K562 (cell line): ENCODE measurements at regions not wholly inside any gene's neighbourhood (a gene's known extent, or its start where the extent isn't known, plus 50 kb on each side); places are given as distances from the start of the nearest gene placed in this dataset.

Source experiments
- CEBPB ChIP-seq: fragments of 450-650 bp; IDR thresholded peaks from 2 replicates; pipeline ENCODE4 v1.6.1; 2016; ENCODE audit warnings: missing genetic modification characterization, missing compliant biosample characterization
- DDX20 ChIP-seq: fragments of 450-650 bp; IDR thresholded peaks from 2 replicates; pipeline ENCODE4 v1.6.1; 2016; ENCODE audit warnings: missing genetic modification characterization, low read depth, mild to moderate bottlenecking, missing compliant biosample characterization, moderate library complexity
- GTF2F1 ChIP-seq: IDR thresholded peaks from 2 replicates; pipeline ENCODE4 v1.6.1; 2011; ENCODE audit warnings: low read depth, low read length, improper control_type of control experiment
- MCM7 ChIP-seq, 2 experiments: fragments of 450-650 bp; IDR thresholded peaks; 2 replicates each; pipeline ENCODE4 v1.6.1; 2016 to 2018
- NFIC ChIP-seq: fragments of 450-650 bp; IDR thresholded peaks from 2 replicates; pipeline ENCODE4 v1.6.1; 2017; ENCODE audit warnings: mild to moderate bottlenecking, inconsistent platforms
- SMARCA4 ChIP-seq: fragments of 450-650 bp; IDR thresholded peaks from 2 replicates; pipeline ENCODE4 v1.6.1; 2016
- TAF1 ChIP-seq: IDR thresholded peaks from 2 replicates; pipeline ENCODE4 v1.6.1; 2011; ENCODE audit warnings: mild to moderate bottlenecking, low read length, moderate library complexity; ENCODE audit not compliant: insufficient read depth, control insufficient read depth, severe bottlenecking; ENCODE audit errors: extremely low read depth
- ZFP36 ChIP-seq: fragments of 150-350 bp; IDR thresholded peaks from 2 replicates; pipeline ENCODE4 v1.6.1; 2018; ENCODE audit warnings: low read length, low read depth; ENCODE audit not compliant: partially characterized antibody
- ZNF408 ChIP-seq: fragments of 250-450 bp; sonication (Bioruptor Pico); IDR thresholded peaks from 2 replicates; pipeline ENCODE4 v1.4.0; 2020; ENCODE audit warnings: low read depth, mild to moderate bottlenecking, moderate library complexity
- ZNF699 ChIP-seq: fragments of 250-450 bp; sonication (Bioruptor Pico); IDR thresholded peaks from 2 replicates; pipeline ENCODE4 v1.8.0; 2021; ENCODE audit warnings: mild to moderate bottlenecking, moderate library complexity; ENCODE audit not compliant: insufficient replicate concordance
- ZNF707 ChIP-seq: fragments of 250-450 bp; sonication (Bioruptor Pico); conservative IDR thresholded peaks from 2 replicates; pipeline ENCODE4 v1.8.0; 2022; ENCODE audit warnings: inconsistent platforms, mild to moderate bottlenecking, moderate library complexity
- ZNF764 ChIP-seq: fragments of 250-450 bp; sonication (Bioruptor Pico); IDR thresholded peaks from 2 replicates; pipeline ENCODE4 v1.4.0; 2020; ENCODE audit warnings: low read depth, mild to moderate bottlenecking, moderate library complexity
- ZNF77 ChIP-seq: fragments of 250-450 bp; sonication (Bioruptor Pico); IDR thresholded peaks from 2 replicates; pipeline ENCODE4 v1.5.0; 2020
- ZNF780A ChIP-seq: fragments of 250-450 bp; sonication (Bioruptor Pico); IDR thresholded peaks from 2 replicates; pipeline ENCODE4 v1.5.0; 2021; ENCODE audit warnings: mild to moderate bottlenecking
- ZSCAN32 ChIP-seq: fragments of 450-650 bp; formaldehyde crosslinking; IDR thresholded peaks from 2 replicates; pipeline ENCODE4 v1.4.0; 2020; ENCODE audit warnings: mild to moderate bottlenecking, moderate library complexity
- TF ChIP-seq, protein P1 (sequence below): fragments of 150-350 bp; conservative IDR thresholded peaks from 2 replicates; pipeline ENCODE4 v1.6.1; 2014; ENCODE audit warnings: low read length
- TF ChIP-seq, protein P2 (sequence below): fragments of 450-650 bp; IDR thresholded peaks from 2 replicates; pipeline ENCODE4 v1.6.1; 2018; ENCODE audit not compliant: partially characterized antibody
- TF ChIP-seq, protein P3 (sequence below): fragments of 250-450 bp; sonication (Bioruptor Pico); IDR thresholded peaks from 2 replicates; pipeline ENCODE4 v1.5.0; 2021
- TF ChIP-seq, protein P4 (sequence below), 2 experiments: fragments of 200-800 bp in 1 of 2; sonication (Bioruptor generic) in 1 of 2; sonication (generic) in 1 of 2; formaldehyde crosslinking in 1 of 2; IDR thresholded peaks in 1 of 2; conservative IDR thresholded peaks in 1 of 2; 2 replicates each; pipeline versions ENCODE4 v1.5.0 to v1.6.1; 2016 to 2020; ENCODE audit warnings: missing compliant biosample characterization in 1 of 2, missing genetic modification characterization in 1 of 2, missing genetic modification reagents in 1 of 2

DNA sequence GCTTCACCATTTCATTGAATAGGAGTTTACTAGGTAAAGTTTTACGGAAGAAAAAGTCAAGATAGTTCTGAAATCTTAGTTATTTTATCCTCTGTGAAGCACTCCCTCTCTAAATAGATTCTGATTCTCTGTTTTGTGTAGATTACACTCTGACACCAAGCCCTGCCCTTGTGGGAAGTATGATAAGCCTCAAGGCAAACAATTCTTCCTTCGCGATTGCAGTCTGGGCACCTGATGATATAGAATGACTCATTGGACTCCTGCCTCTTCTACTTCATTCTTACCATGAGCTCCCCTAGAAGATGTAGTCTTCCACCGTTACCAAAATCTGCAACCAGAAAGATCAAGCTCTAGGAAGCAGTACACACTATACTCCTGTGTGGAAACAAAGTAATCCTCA is 626.9 kb upstream of the PTGER4 start (continued):
- TF ChIP-seq, protein P1, sequence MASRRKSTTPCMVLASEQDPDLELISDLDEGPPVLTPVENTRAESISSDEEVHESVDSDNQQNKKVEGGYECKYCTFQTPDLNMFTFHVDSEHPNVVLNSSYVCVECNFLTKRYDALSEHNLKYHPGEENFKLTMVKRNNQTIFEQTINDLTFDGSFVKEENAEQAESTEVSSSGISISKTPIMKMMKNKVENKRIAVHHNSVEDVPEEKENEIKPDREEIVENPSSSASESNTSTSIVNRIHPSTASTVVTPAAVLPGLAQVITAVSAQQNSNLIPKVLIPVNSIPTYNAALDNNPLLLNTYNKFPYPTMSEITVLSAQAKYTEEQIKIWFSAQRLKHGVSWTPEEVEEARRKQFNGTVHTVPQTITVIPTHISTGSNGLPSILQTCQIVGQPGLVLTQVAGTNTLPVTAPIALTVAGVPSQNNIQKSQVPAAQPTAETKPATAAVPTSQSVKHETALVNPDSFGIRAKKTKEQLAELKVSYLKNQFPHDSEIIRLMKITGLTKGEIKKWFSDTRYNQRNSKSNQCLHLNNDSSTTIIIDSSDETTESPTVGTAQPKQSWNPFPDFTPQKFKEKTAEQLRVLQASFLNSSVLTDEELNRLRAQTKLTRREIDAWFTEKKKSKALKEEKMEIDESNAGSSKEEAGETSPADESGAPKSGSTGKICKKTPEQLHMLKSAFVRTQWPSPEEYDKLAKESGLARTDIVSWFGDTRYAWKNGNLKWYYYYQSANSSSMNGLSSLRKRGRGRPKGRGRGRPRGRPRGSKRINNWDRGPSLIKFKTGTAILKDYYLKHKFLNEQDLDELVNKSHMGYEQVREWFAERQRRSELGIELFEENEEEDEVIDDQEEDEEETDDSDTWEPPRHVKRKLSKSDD, result no peak
- TF ChIP-seq, protein P2, sequence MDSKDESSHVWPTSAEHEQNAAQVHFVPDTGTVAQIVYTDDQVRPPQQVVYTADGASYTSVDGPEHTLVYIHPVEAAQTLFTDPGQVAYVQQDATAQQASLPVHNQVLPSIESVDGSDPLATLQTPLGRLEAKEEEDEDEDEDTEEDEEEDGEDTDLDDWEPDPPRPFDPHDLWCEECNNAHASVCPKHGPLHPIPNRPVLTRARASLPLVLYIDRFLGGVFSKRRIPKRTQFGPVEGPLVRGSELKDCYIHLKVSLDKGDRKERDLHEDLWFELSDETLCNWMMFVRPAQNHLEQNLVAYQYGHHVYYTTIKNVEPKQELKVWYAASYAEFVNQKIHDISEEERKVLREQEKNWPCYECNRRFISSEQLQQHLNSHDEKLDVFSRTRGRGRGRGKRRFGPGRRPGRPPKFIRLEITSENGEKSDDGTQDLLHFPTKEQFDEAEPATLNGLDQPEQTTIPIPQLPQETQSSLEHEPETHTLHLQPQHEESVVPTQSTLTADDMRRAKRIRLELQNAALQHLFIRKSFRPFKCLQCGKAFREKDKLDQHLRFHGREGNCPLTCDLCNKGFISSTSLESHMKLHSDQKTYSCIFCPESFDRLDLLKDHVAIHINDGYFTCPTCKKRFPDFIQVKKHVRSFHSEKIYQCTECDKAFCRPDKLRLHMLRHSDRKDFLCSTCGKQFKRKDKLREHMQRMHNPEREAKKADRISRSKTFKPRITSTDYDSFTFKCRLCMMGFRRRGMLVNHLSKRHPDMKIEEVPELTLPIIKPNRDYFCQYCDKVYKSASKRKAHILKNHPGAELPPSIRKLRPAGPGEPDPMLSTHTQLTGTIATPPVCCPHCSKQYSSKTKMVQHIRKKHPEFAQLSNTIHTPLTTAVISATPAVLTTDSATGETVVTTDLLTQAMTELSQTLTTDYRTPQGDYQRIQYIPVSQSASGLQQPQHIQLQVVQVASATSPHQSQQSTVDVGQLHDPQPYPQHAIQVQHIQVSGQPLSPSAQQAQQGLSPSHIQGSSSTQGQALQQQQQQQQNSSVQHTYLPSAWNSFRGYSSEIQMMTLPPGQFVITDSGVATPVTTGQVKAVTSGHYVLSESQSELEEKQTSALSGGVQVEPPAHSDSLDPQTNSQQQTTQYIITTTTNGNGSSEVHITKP, result no peak
- TF ChIP-seq, protein P3, sequence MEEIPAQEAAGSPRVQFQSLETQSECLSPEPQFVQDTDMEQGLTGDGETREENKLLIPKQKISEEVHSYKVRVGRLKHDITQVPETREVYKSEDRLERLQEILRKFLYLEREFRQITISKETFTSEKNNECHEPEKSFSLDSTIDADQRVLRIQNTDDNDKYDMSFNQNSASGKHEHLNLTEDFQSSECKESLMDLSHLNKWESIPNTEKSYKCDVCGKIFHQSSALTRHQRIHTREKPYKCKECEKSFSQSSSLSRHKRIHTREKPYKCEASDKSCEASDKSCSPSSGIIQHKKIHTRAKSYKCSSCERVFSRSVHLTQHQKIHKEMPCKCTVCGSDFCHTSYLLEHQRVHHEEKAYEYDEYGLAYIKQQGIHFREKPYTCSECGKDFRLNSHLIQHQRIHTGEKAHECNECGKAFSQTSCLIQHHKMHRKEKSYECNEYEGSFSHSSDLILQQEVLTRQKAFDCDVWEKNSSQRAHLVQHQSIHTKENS, result no peak
- TF ChIP-seq SMARCA4, result 0 out of 2 replicates have a peak, but pooled peaks have one; percentile 16
- TF ChIP-seq ZNF408 (CRISPR knock-in tag), result no peak
- no peak for TF ChIP-seq TAF1
- no peak for TF ChIP-seq ZNF77 (CRISPR knock-in tag)
- no peak for TF ChIP-seq ZSCAN32
- TF ChIP-seq NFIC, result peak; percentile 52; the same call in 1 of the 2 replicates
- no peak for TF ChIP-seq CEBPB (tag)
- no peak for TF ChIP-seq ZNF764 (CRISPR knock-in tag)
- no peak for TF ChIP-seq ZFP36
- TF ChIP-seq ZNF699, result no peak
- no peak for TF ChIP-seq ZNF780A
- TF ChIP-seq, protein P4, sequence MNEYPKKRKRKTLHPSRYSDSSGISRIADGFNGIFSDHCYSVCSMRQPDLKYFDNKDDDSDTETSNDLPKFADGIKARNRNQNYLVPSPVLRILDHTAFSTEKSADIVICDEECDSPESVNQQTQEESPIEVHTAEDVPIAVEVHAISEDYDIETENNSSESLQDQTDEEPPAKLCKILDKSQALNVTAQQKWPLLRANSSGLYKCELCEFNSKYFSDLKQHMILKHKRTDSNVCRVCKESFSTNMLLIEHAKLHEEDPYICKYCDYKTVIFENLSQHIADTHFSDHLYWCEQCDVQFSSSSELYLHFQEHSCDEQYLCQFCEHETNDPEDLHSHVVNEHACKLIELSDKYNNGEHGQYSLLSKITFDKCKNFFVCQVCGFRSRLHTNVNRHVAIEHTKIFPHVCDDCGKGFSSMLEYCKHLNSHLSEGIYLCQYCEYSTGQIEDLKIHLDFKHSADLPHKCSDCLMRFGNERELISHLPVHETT (CRISPR knock-in tag; conservative IDR thresholded peaks at IDR 0.05 in 1 of 2, IDR thresholded peaks at IDR 0.05 in 1 of 2), result no peak
- TF ChIP-seq MCM7 (IDR thresholded peaks at IDR 0.05), result no peak
- no peak for TF ChIP-seq DDX20 (tag)
- no peak for TF ChIP-seq ZNF707 (CRISPR knock-in tag)
- TF ChIP-seq GTF2F1, result no peak
